Body of pancreas (tissue), 4 donors: ENCODE measurements at regions not wholly inside any gene's neighbourhood (a gene's known extent, or its start where the extent isn't known, plus 50 kb on each side); places are given as distances from the start of the nearest gene placed in this dataset.

ENCODE experiments used
- POLR2A ChIP-seq, 3 donors: fragments of 450-650 bp; IDR thresholded peaks; one replicate each; pipeline ENCODE4 v1.6.1; 2016; ENCODE audit warnings: antibody characterized with exemption in 3 of 3, mild to moderate bottlenecking in 2 of 3
- TF ChIP-seq, protein P1 (sequence below), 7 experiments: fragments of 450-650 bp in 4 of 7; fragments of 200-600 bp in 3 of 7; sonication (generic) in 3 of 7; IDR thresholded peaks; one replicate each; pipeline ENCODE4 v1.5.1; 2016 to 2019; ENCODE audit warnings: antibody characterized with exemption in 7 of 7

DNA sequence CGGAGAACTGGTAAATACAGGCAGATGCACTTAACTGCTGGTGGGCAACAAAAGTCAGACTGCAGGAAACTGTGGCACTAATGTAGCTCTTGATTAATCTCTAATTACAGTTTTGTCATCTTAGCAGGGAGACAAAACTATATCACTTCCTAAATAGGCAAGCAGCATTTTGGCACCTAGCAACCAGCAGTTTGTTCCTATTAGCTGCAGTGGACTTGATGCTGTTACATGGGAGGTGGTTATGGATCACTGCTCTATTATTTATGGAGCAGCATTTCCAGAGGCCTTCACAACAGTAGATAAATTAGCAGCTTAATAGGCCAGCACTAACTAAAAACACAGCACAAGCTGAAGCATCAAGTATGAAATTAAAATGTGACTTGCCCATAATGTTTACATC is 518.3 kb upstream of the ITGA1 start:
- TF ChIP-seq, protein P1, sequence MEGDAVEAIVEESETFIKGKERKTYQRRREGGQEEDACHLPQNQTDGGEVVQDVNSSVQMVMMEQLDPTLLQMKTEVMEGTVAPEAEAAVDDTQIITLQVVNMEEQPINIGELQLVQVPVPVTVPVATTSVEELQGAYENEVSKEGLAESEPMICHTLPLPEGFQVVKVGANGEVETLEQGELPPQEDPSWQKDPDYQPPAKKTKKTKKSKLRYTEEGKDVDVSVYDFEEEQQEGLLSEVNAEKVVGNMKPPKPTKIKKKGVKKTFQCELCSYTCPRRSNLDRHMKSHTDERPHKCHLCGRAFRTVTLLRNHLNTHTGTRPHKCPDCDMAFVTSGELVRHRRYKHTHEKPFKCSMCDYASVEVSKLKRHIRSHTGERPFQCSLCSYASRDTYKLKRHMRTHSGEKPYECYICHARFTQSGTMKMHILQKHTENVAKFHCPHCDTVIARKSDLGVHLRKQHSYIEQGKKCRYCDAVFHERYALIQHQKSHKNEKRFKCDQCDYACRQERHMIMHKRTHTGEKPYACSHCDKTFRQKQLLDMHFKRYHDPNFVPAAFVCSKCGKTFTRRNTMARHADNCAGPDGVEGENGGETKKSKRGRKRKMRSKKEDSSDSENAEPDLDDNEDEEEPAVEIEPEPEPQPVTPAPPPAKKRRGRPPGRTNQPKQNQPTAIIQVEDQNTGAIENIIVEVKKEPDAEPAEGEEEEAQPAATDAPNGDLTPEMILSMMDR (IDR thresholded peaks at IDR 0.05), result no peak
- TF ChIP-seq POLR2A (IDR thresholded peaks at IDR 0.05), result no peak
